Retina (tissue), 1 donor: ENCODE measurements at regions not wholly inside any gene's neighbourhood (a gene's known extent, or its start where the extent isn't known, plus 50 kb on each side); places are given as distances from the start of the nearest gene placed in this dataset.

Experiments used
- DNase-seq: peaks from one replicate; pipeline ENCODE4 v3.0.0-alpha.2; 2016

GRCh38 chr5:73288803-73289720 is 116.1 kb downstream of the TMEM174 start:
- no peak for DNase-seq

GRCh38 chr5:73286896-73287295 is 113.9 kb downstream of the TMEM174 start:
- no peak for DNase-seq

- DNase-seq, result no peak
Measured at GRCh38 chr5:73284985-73285384, 112.0 kb downstream of the TMEM174 start.

GRCh38 chr5:73284220-73284795 is 111.3 kb downstream of the TMEM174 start:
- DNase-seq, result no peak

GRCh38 chr5:73282923-73283322 is 109.9 kb downstream of the TMEM174 start:
- no peak for DNase-seq

GRCh38 chr5:73282383-73282782 is 109.4 kb downstream of the TMEM174 start:
- no peak for DNase-seq

- DNase-seq, result no peak
Measured at GRCh38 chr5:73280821-73281746, 108.1 kb downstream of the TMEM174 start.

GRCh38 chr5:73280386-73280785 is 107.4 kb downstream of the TMEM174 start:
- no peak for DNase-seq

GRCh38 chr5:73279805-73280204 is 106.8 kb downstream of the TMEM174 start:
- no peak for DNase-seq

- no peak for DNase-seq
Measured at GRCh38 chr5:73278693-73279092, 105.7 kb downstream of the TMEM174 start.

GRCh38 chr5:73274881-73275663 is 102.1 kb downstream of the TMEM174 start:
- DNase-seq, result peak; percentile 54

- no peak for DNase-seq
Measured at GRCh38 chr5:73274121-73274520, 101.1 kb downstream of the TMEM174 start.

- DNase-seq, result no peak
Measured at GRCh38 chr5:73273379-73274050, 100.5 kb downstream of the TMEM174 start.

GRCh38 chr5:73272351-73272750 is 99.4 kb downstream of the TMEM174 start:
- no peak for DNase-seq

- no peak for DNase-seq
Measured at GRCh38 chr5:73268826-73269225, 95.8 kb downstream of the TMEM174 start.

- no peak for DNase-seq
Measured at GRCh38 chr5:73267766-73268435, 94.9 kb downstream of the TMEM174 start.

GRCh38 chr5:73266925-73267765 is 94.2 kb downstream of the TMEM174 start:
- DNase-seq, result peak; percentile 80

GRCh38 chr5:73266176-73266738 is 93.3 kb downstream of the TMEM174 start:
- peak; percentile 33 for DNase-seq

GRCh38 chr5:73265641-73266040 is 92.6 kb downstream of the TMEM174 start:
- DNase-seq, result no peak

- no peak for DNase-seq
Measured at GRCh38 chr5:73264631-73265030, 91.6 kb downstream of the TMEM174 start.
